ENCODE measurements at regions not wholly inside any gene's neighbourhood (a gene's known extent, or its start where the extent isn't known, plus 50 kb on each side); places are given as distances from the start of the nearest gene placed in this dataset.

DNA sequence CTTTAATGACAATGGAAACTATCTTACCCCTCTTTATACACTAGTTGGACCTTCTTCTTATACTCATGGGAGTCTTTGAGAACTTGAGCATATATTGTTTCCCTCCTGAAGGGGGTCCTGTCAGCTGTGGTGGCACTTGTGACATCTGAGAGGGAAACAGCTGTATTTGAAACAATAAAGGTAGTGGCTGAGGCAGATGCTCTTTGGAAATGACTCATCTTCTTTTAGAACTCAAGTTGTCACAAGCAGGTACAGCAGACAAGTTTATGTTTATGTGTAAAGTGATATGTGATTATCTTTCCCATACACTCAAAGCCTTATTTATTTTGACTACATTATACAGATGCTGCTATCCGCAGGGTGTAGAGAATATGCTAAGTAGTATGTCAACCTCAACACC lies 220.0 kb upstream of the GRM7 start:
- H3K9me3 ChIP-seq: peaks cover 0 to 14% of the 10 kb centered on the region in 2 donors
- no peak overlapping the region for H3K4me3 ChIP-seq
- H3K27me3 ChIP-seq: no peaks in the 10 kb centered on the region
- H3K36me3 ChIP-seq: no peaks in the 10 kb centered on the region
- ATAC-seq (no peak), DNase-seq (no peak)
- no peaks in the 10 kb centered on the region for H3K4me1 ChIP-seq
- TF ChIP-seq, protein P1, sequence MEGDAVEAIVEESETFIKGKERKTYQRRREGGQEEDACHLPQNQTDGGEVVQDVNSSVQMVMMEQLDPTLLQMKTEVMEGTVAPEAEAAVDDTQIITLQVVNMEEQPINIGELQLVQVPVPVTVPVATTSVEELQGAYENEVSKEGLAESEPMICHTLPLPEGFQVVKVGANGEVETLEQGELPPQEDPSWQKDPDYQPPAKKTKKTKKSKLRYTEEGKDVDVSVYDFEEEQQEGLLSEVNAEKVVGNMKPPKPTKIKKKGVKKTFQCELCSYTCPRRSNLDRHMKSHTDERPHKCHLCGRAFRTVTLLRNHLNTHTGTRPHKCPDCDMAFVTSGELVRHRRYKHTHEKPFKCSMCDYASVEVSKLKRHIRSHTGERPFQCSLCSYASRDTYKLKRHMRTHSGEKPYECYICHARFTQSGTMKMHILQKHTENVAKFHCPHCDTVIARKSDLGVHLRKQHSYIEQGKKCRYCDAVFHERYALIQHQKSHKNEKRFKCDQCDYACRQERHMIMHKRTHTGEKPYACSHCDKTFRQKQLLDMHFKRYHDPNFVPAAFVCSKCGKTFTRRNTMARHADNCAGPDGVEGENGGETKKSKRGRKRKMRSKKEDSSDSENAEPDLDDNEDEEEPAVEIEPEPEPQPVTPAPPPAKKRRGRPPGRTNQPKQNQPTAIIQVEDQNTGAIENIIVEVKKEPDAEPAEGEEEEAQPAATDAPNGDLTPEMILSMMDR (IDR thresholded peaks at IDR 0.05): no peak
- intact Hi-C loops (cut with DNase I): no loop called here
- H3K27ac ChIP-seq: no peak overlapping the region

DNA sequence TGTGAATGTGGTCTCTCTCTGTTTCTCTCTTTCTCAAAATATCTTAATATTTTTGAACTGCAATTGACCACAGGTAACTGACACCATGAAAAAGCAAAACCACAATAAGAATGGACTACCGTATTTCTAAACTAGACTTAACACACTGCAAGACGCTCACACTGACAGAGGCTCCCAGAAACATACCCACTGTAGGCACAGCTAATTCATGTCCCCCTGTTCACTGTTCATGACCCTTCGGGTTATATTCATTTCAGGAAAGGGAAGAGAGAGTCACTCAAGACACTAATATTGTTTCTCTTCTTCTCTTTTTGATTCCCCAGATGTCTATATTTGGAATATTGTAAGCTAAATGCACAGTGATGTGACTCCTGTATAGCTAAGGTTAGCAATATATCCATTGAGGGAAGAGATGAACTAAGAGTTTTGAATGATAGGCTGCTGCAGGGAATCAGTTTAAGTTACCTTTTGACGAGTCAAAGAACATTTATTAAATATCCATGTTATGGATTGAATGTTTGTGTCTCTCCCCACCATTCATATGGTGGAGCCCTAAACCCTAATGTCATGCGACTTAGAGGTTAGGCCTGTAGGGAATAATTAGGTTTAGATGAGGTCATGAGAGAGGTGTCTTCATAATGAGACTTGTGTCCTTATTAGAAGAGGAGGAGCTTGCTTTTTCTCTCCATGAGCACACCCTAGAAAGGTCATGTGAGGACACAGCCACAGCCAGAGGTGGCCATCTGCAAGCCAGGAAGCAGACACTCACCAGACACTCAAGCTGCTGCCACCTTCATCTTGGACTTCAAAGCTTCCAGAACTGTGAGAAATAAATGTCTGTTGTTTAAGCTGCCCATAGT lies 216.6 kb upstream of the GRM7 start:
- Histone ChIP-seq H3K27me3 (no peaks in the 10 kb centered on the region), H3K36me3 (no peaks in the 10 kb centered on the region), H3K27ac (no peak overlapping the region), H3K4me3 (no peak overlapping the region), H3K4me1 (no peaks in the 10 kb centered on the region), H3K9me3 (peaks cover 0 to 6% of the 10 kb centered on the region in 2 donors)
- TF ChIP-seq, protein P1 (IDR thresholded peaks at IDR 0.05): no peak
- intact Hi-C loops (cut with DNase I): no loop called here
- no peak for DNase-seq
- no peak for ATAC-seq

DNA sequence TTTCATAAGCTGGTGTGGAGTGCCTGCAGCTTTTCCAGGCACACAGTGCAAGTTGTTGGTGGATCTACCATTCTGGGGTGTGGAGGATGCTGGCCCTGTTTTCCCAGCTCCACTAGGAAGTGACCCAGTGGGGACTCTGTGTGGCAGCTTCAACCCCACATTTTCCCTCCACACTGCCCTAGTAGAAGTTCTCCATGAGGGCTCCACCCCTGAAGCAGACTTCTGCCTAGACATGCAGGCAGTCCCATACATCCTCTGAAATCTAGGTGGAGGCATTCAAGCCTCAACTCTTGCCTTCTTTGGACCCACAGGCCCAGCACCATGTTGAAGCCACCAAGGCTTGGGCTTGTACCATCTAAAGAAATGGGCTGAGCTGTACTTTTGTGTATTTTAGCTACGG lies 206.2 kb upstream of the GRM7 start:
- Histone ChIP-seq H3K27me3 (no peaks in the 10 kb centered on the region), H3K27ac (no peak overlapping the region), H3K9me3 (peaks cover 0 to 41% of the 10 kb centered on the region in 2 donors), H3K4me1 (no peaks in the 10 kb centered on the region), H3K36me3 (no peaks in the 10 kb centered on the region), H3K4me3 (no peak overlapping the region)
- ATAC-seq (no peak), DNase-seq (no peak)
- TF ChIP-seq, protein P1 (IDR thresholded peaks at IDR 0.05): no peak
- intact Hi-C loops (cut with DNase I): no loop called here

DNA sequence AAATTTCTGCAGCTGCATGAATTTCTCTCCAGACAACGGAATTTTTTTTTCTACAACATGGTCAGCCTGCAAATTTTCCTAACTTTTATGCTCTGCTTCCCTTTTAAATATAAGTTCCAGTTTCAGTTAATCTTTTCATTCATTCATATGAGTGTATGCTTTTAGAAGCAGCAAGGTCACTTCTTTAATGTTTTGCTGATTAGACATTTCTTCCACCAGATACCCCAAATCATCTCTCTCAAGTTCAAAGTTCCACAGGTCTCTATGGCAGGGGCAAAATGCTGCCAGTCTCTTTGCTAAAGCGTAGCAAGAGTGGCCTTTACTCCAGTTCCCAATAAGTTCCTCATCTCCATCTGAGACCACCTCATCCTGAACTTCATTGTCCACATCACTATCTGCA lies 205.6 kb upstream of the GRM7 start:
- ATAC-seq: no peak

DNA sequence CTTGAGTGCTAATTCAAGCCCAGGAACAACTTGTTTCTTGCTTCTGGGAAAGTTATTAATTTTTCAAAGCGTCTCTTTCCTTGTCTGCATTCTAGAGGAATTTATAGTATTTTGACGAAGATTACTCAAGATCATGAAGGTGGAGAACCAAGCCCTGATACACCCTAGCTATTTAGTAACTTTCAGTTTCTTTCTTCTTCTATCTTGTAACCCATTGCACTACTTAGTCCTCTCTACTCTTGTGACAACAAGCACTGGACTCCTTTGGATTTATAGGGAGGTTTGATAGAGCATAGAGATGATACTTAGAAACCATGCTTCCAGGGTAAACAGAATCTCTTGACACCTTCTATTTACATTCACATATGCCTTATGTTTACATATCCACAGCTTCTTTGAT lies 203.3 kb upstream of the GRM7 start:
- H3K4me1 ChIP-seq: no peaks in the 10 kb centered on the region
- intact Hi-C loops (cut with DNase I): no loop called here

More for the DNA sequence above, 205.6 kb upstream of the GRM7 start:
- H3K4me3 ChIP-seq: no peak overlapping the region
- H3K27me3 ChIP-seq: no peaks in the 10 kb centered on the region
- intact Hi-C loops (cut with DNase I): no loop called here
- H3K4me1 ChIP-seq: no peaks in the 10 kb centered on the region
- no peak overlapping the region for H3K27ac ChIP-seq
- H3K9me3 ChIP-seq: peaks cover 0 to 41% of the 10 kb centered on the region in 2 donors
- H3K36me3 ChIP-seq: no peaks in the 10 kb centered on the region
- TF ChIP-seq, protein P1 (IDR thresholded peaks at IDR 0.05): no peak
- DNase-seq: no peak

More for the DNA sequence above, 203.3 kb upstream of the GRM7 start:
- TF ChIP-seq, protein P1 (IDR thresholded peaks at IDR 0.05): no peak
- H3K9me3 ChIP-seq: peaks cover 0 to 50% of the 10 kb centered on the region in 2 donors
- H3K27me3 ChIP-seq: no peaks in the 10 kb centered on the region
- H3K36me3 ChIP-seq: no peaks in the 10 kb centered on the region
- ATAC-seq (no peak), DNase-seq (no peak)
- H3K27ac ChIP-seq: no peak overlapping the region
- no peak overlapping the region for H3K4me3 ChIP-seq
